ENCODE measurements at regions not wholly inside any gene's neighbourhood (a gene's known extent, or its start where the extent isn't known, plus 50 kb on each side); places are given as distances from the start of the nearest gene placed in this dataset.

GRCh38 chr10:85535926-85536325 is 830.7 kb downstream of the GRID1 start:
- no peak for TF ChIP-seq EZH2 (IDR thresholded peaks at IDR 0.05; ENCODE audit: borderline replicate concordance)
- no peak for TF ChIP-seq CTCF (IDR thresholded peaks at IDR 0.05; ENCODE audit: poor library complexity)
